D721Med (cell line): ENCODE measurements at regions not wholly inside any gene's neighbourhood (a gene's known extent, or its start where the extent isn't known, plus 50 kb on each side); places are given as distances from the start of the nearest gene placed in this dataset.

Experiments used
- DNase-seq: peaks from one replicate; pipeline ENCODE4 v3.0.0; 2011; ENCODE audit warnings: low spot score; ENCODE audit not compliant: insufficient read length
- FAIRE-seq: peaks from 2 replicates; lab custom pipeline; 2011; peaks lifted over from hg19 to GRCh38; lab: Jason Lieb, UNC
- CTCF ChIP-seq: IDR thresholded peaks from 2 replicates; pipeline ENCODE4 v1.5.1; 2012; ENCODE audit warnings: mild to moderate bottlenecking, control low read depth; ENCODE audit not compliant: insufficient read depth; ENCODE audit errors: missing control alignments

- DNase-seq (no peak), FAIRE-seq (no peak)
- no peak for TF ChIP-seq CTCF
Observed at GRCh38 chr3:72591522-72592421, 256.5 kb downstream of the SHQ1 start.

- TF ChIP-seq CTCF: no peak
- DNase-seq (no peak), FAIRE-seq (no peak)
Observed at GRCh38 chr3:72590732-72591221, 257.5 kb downstream of the SHQ1 start.

GRCh38 chr3:72587282-72587681, 261.0 kb downstream of the SHQ1 start:
- FAIRE-seq (no peak), DNase-seq (no peak)
- no peak for TF ChIP-seq CTCF

GRCh38 chr3:72586694-72587093, 261.6 kb downstream of the SHQ1 start:
- DNase-seq (no peak), FAIRE-seq (no peak)
- TF ChIP-seq CTCF: no peak

- TF ChIP-seq CTCF: no peak
- no peak for DNase-seq
- FAIRE-seq: no peak
Observed at GRCh38 chr3:72585966-72586365, 262.3 kb downstream of the SHQ1 start.

GRCh38 chr3:72584262-72584661, 264.0 kb downstream of the SHQ1 start:
- no peak for TF ChIP-seq CTCF
- no peak for FAIRE-seq
- DNase-seq: no peak

GRCh38 chr3:72582963-72583362, 265.3 kb downstream of the SHQ1 start:
- no peak for FAIRE-seq
- no peak for TF ChIP-seq CTCF
- no peak for DNase-seq
